Gastroesophageal sphincter (tissue), 3 donors: ENCODE measurements at regions not wholly inside any gene's neighbourhood (a gene's known extent, or its start where the extent isn't known, plus 50 kb on each side); places are given as distances from the start of the nearest gene placed in this dataset.

ENCODE experiments used
- POLR2A ChIP-seq, 2 donors: fragments of 450-650 bp; IDR thresholded peaks; one replicate each; pipeline ENCODE4 v1.6.1; 2017; ENCODE audit warnings: antibody characterized with exemption in 2 of 2, mild to moderate bottlenecking in 2 of 2, moderate library complexity in 1 of 2
- POLR2AphosphoS5 ChIP-seq: sonication (generic); formaldehyde crosslinking; IDR thresholded peaks from one replicate; pipeline ENCODE4 v1.6.1; 2017; ENCODE audit warnings: antibody characterized with exemption
- TF ChIP-seq, protein P1 (sequence below), 4 experiments: fragments of 200-600 bp in 2 of 4; fragments of 450-650 bp in 2 of 4; sonication (generic) in 1 of 4; IDR thresholded peaks; one replicate each; pipeline ENCODE4 v1.5.1; 2017 to 2019; ENCODE audit warnings: antibody characterized with exemption in 4 of 4, mild to moderate bottlenecking in 2 of 4, moderate library complexity in 2 of 4

DNA sequence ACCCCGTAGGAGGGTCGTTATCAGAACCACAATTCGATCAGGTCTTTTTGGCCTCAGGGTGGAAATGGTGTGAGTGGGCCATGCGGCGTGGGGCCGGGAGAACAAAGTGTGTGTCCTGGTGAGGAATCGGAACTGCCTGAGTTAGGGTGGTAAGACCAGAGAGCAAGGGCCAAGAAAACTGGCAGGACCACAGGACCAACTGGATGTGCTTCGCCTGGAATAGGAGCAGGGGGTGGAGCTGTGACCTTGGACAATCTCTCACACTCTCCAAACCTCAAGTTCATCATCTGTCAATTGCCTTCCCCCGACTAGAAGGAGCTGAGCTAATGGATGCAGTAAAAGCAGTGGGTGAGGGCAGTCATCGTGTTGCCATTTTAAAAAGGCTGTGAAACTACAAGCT is 59.5 kb downstream of the NAV1 start:
- no peak for TF ChIP-seq POLR2AphosphoS5
- TF ChIP-seq, protein P1, sequence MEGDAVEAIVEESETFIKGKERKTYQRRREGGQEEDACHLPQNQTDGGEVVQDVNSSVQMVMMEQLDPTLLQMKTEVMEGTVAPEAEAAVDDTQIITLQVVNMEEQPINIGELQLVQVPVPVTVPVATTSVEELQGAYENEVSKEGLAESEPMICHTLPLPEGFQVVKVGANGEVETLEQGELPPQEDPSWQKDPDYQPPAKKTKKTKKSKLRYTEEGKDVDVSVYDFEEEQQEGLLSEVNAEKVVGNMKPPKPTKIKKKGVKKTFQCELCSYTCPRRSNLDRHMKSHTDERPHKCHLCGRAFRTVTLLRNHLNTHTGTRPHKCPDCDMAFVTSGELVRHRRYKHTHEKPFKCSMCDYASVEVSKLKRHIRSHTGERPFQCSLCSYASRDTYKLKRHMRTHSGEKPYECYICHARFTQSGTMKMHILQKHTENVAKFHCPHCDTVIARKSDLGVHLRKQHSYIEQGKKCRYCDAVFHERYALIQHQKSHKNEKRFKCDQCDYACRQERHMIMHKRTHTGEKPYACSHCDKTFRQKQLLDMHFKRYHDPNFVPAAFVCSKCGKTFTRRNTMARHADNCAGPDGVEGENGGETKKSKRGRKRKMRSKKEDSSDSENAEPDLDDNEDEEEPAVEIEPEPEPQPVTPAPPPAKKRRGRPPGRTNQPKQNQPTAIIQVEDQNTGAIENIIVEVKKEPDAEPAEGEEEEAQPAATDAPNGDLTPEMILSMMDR (IDR thresholded peaks at IDR 0.05), result no peak
- TF ChIP-seq POLR2A (IDR thresholded peaks at IDR 0.05), result no peak
